Pancreas (tissue), 10 donors: ENCODE measurements at regions not wholly inside any gene's neighbourhood (a gene's known extent, or its start where the extent isn't known, plus 50 kb on each side); places are given as distances from the start of the nearest gene placed in this dataset.
"Not testable (repeated sequence)": the region's sequence is repeated elsewhere in the genome, so short reads cannot be mapped to it uniquely, and the experiment has no call there.

Experiments used
- ATAC-seq, 4 donors: fragments of 200-7000 bp; cut with Tn5 transposase; one replicate each; pipeline versions ENCODE4 v1.8.0 to v1.9.1; 2020; ENCODE audit warnings: mild to moderate bottlenecking in 4 of 4, moderate library complexity in 4 of 4
- DNase-seq, 6 donors: peaks; one replicate each; pipeline ENCODE4 v3.0.0-alpha.2; 2020
- FAIRE-seq: peaks from 2 replicates; lab custom pipeline; 2012; peaks lifted over from hg19 to GRCh38; lab: Jason Lieb, UNC
- H3K27ac ChIP-seq, 4 donors: fragments of 200-600 bp; sonication (generic); 1 replicate in 3 of 4; 2 replicates in 1 of 4; pipeline versions ENCODE4 v1.5.0 to v1.8.0; 2020
- H3K27me3 ChIP-seq, 4 donors: fragments of 200-600 bp; one replicate each; pipeline ENCODE4 v1.8.0; 2021
- H3K36me3 ChIP-seq, 3 donors: fragments of 200-600 bp; sonication (generic) in 1 of 3; one replicate each; pipeline versions ENCODE4 v1.5.0 to v1.8.0; 2020 to 2021
- H3K4me1 ChIP-seq, 3 donors: fragments of 200-600 bp; one replicate each; pipeline ENCODE4 v1.8.0; 2021
- H3K4me3 ChIP-seq, 4 donors: fragments of 200-600 bp; sonication (generic) in 2 of 4; one replicate each; pipeline versions ENCODE4 v1.5.0 to v1.8.0; 2020 to 2021
- H3K9me3 ChIP-seq, 4 donors: fragments of 200-600 bp; one replicate each; pipeline ENCODE4 v1.8.0; 2021
- WGBS, 2 donors: extraction: QIAGEN DNeasy Blood & Tissue Kit; methylation state at CpG; one replicate each; pipeline ENCODE4 v1.1.7; 2013; 5-methylcytosine and 5-hydroxymethylcytosine counted together
- intact Hi-C, 3 donors: fragments of 100-400 bp; cut with DNase I; formaldehyde crosslinking; loops; one replicate each; pipeline versions ENCODE4 v1.11.1 to v1.14.2; 2022
- TF ChIP-seq, protein P1 (sequence below), 4 donors: fragments of 200-600 bp; sonication (generic) in 3 of 4; IDR thresholded peaks; one replicate each; pipeline versions ENCODE4 v1.5.0 to v1.8.0; 2021; ENCODE audit warnings: antibody characterized with exemption in 4 of 4
- donor health status: healthy with polysubstance abuse.
- donor health status: DM: no; HTN: no; CAD: no; lungs with moderate emphysema.
- donor health status: DM: no; HTN: no; CAD: no.
- donor health status: control.
- donor health status: control.
- donor health status: Bipolar disorder and iron deficiency.
- donor health status: DM: yes; HTN: yes; CAD: no.
- donor health status: DM: no; HTN: no; CAD: no.
- donor health status: DM: no; HTN: no; CAD: no.
- donor health status: DM: yes; HTN: yes; CAD: no.

DNA sequence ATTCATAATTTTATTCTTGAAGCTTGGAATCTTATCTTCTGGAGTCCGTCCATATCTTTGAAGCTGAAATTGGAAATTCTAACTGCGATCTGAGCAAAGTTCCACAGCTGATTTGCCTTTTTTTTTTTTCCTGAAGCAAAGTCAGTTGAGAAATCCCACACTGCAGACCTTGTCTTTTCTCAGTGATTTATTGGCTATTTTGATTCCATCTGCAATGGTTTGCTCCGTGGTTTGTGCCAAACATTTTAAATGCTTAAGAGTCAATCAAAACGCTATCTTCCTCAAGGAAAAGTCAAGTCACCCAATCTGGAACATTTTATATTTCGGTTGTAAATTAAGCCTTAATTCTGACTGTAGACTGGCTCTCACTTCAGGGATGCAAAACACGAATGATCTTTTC, 88.2 kb upstream of the GRIK1 start:
- Histone ChIP-seq H3K4me3 (no peak overlapping the region), H3K36me3 (no peaks in the 10 kb centered on the region), H3K27me3 (no peaks in the 10 kb centered on the region), H3K27ac (no peak overlapping the region), H3K4me1 (no peaks in the 10 kb centered on the region), H3K9me3 (no peaks in the 10 kb centered on the region)
- ATAC-seq (no peak), FAIRE-seq (no peak), DNase-seq (no peak)
- intact Hi-C loops: no loop called here
- TF ChIP-seq, protein P1, sequence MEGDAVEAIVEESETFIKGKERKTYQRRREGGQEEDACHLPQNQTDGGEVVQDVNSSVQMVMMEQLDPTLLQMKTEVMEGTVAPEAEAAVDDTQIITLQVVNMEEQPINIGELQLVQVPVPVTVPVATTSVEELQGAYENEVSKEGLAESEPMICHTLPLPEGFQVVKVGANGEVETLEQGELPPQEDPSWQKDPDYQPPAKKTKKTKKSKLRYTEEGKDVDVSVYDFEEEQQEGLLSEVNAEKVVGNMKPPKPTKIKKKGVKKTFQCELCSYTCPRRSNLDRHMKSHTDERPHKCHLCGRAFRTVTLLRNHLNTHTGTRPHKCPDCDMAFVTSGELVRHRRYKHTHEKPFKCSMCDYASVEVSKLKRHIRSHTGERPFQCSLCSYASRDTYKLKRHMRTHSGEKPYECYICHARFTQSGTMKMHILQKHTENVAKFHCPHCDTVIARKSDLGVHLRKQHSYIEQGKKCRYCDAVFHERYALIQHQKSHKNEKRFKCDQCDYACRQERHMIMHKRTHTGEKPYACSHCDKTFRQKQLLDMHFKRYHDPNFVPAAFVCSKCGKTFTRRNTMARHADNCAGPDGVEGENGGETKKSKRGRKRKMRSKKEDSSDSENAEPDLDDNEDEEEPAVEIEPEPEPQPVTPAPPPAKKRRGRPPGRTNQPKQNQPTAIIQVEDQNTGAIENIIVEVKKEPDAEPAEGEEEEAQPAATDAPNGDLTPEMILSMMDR (IDR thresholded peaks at IDR 0.05): no peak
- WGBS, 2 donors: 33 to 36% methylated on average over 6 of the region's 6 CpGs

DNA sequence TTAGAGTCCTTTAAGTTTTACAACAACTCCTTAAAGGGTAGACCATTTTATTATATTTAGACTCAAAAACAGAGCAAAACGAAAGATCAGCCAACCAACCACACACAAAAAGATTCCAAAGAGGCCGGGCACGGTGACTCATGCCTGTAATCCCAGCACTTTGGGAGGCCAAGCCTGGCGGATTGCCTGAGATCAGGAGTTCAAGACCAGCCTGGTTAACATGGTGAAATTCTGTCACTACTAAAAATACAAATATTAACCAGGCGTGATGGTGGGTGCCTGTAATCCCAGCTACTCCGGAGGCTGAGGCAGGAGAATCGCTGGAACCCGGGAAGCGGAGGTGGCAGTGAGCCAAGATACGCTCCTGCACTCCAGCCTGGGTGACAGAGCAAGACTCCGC, 83.3 kb upstream of the GRIK1 start:
- H3K27ac ChIP-seq, H3K9me3 ChIP-seq, H3K4me1 ChIP-seq, H3K4me3 ChIP-seq, FAIRE-seq, H3K36me3 ChIP-seq, intact Hi-C loops, H3K27me3 ChIP-seq, ATAC-seq, DNase-seq: not testable (repeated sequence)
- WGBS, 2 donors: 68 to 79% methylated on average over 11 of the region's 11 CpGs

DNA sequence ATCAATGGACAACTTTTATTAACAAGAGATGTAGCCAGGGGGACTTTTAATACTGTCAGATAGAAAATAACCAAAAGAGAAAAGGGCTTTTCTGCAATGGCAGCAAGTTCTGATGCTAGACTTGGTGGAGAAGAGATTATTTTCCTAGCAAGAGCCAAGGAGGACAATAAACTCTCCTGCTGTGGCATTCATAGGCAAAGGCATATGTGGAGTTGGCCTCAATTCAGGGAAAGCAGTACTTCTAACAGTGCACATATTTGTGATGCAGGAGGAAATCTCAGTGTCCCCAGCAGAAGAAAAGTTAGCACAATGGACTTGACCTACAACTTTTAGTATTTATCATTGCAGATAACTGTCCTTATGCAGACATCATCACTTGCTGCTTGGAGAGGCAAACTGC, 75.1 kb upstream of the GRIK1 start:
- intact Hi-C loops: no loop called here
- ATAC-seq (no peak), DNase-seq (no peak), FAIRE-seq (no peak)
- TF ChIP-seq, protein P1 (IDR thresholded peaks at IDR 0.05): no peak
- Histone ChIP-seq H3K27ac (no peak overlapping the region), H3K36me3 (no peaks in the 10 kb centered on the region), H3K4me1 (no peaks in the 10 kb centered on the region), H3K9me3 (no peaks in the 10 kb centered on the region), H3K27me3 (no peaks in the 10 kb centered on the region), H3K4me3 (no peak overlapping the region)

DNA sequence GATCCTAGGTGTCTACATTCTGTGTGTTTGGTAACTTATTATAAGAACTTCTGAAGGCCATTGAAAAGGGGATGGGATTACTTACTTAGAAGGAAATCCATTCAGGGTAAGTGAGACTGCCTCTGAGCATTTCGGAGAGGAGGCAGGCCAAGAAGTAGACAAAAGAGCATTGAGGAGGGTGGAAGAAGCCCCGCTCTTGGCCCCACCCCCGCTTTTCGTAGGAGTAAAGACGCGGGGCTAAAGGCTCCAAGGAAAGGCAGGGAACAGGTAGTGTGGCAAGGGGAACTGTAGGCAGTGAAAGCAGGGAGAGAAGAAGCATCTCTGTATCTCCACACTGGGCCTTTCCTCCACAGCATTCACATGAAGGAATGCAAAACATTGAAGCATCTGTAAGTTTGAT, 51.8 kb upstream of the GRIK1 start:
- H3K9me3 ChIP-seq: no peaks in the 10 kb centered on the region
- intact Hi-C loops: no loop called here
- DNase-seq (no peak), ATAC-seq (no peak), FAIRE-seq (no peak)
- no peak overlapping the region for H3K27ac ChIP-seq
- WGBS, 2 donors: 58 to 68% methylated on average over 6 of the region's 6 CpGs
- no peaks in the 10 kb centered on the region for H3K27me3 ChIP-seq
- H3K4me3 ChIP-seq: no peak overlapping the region
- no peaks in the 10 kb centered on the region for H3K36me3 ChIP-seq
- no peaks in the 10 kb centered on the region for H3K4me1 ChIP-seq
- TF ChIP-seq, protein P1 (IDR thresholded peaks at IDR 0.05): no peak

DNA sequence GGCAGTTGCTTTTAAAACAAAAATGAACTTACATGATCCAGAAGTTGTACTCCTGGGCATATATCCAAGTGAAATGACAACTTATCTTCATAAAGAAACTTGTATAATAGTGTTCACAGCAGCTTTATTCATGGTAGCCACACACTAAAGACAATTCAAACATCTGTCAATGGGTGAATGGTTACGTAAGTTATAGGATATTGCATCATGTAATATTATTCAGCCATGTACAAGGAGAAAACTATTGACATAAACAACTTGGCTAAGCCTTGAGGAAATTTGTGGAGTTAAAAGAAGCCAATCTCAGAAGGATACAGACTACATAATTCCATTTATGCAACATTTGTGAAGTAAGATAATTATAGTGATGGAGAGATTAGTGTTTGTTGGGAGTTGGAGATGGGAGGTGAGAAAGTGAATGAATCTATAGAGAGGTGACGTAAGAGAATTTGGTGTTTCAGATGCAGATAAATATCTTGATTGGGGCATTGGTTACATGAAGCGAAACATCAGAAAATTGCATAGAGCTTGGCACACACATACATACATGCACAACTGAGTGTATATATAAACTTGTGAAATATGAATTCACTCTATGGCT, 49.9 kb upstream of the GRIK1 start:
- no peak overlapping the region for H3K27ac ChIP-seq
- no peak for FAIRE-seq
- TF ChIP-seq, protein P1 (IDR thresholded peaks at IDR 0.05): no peak
- H3K4me1 ChIP-seq: no peaks in the 10 kb centered on the region
- WGBS, 2 donors: 82 to 86% methylated on average over 3 of the region's 3 CpGs
- ATAC-seq: no peak
- DNase-seq: no peak
- intact Hi-C loops: no loop called here
- H3K9me3 ChIP-seq: no peaks in the 10 kb centered on the region
- H3K36me3 ChIP-seq: no peaks in the 10 kb centered on the region
- H3K27me3 ChIP-seq: no peaks in the 10 kb centered on the region
- no peak overlapping the region for H3K4me3 ChIP-seq
